H1 (cell line): ENCODE measurements at regions not wholly inside any gene's neighbourhood (a gene's known extent, or its start where the extent isn't known, plus 50 kb on each side); places are given as distances from the start of the nearest gene placed in this dataset.
A peak's percentile ranks its signal among the peaks of the same experiment; 100 is the strongest.

ENCODE experiments used
- CTCF ChIA-PET: fragments of 300-600 bp; sonication (Branson Sonifier 250); formaldehyde crosslinking; loops from one replicate; lab custom pipeline; 2021; ENCODE audit not compliant: partially characterized antibody; lab: Charles Lee
- POLR2A ChIA-PET: fragments of 300-600 bp; sonication (Branson Sonifier 250); formaldehyde crosslinking; loops from one replicate; lab custom pipeline; 2021; ENCODE audit warnings: inconsistent platforms; ENCODE audit not compliant: partially characterized antibody; lab: Charles Lee
- DNase-seq, 2 experiments: peaks; one replicate each; pipeline versions ENCODE4 v3.0.0 to v3.0.0-alpha.2; 2010 to 2022; ENCODE audit warnings: low spot score in 2 of 2, low read depth in 1 of 2, mixed read lengths in 1 of 2
- FAIRE-seq: peaks from 2 replicates; lab custom pipeline; 2011; peaks lifted over from hg19 to GRCh38; lab: Jason Lieb, UNC
- H2AFZ ChIP-seq: 2 replicates; pipeline ENCODE4 v1.8.1; 2012; ENCODE audit warnings: low read length, inconsistent platforms
- H2AK5ac ChIP-seq: 2 replicates; pipeline ENCODE4 v1.6.1; 2013; ENCODE audit warnings: low read depth, low read length
- H2BK120ac ChIP-seq: replicated peaks from 2 replicates; pipeline ENCODE3; 2013; ENCODE audit warnings: low read depth, low read length, inconsistent platforms
- H2BK12ac ChIP-seq: 2 replicates; pipeline ENCODE4 v1.6.1; 2013; ENCODE audit warnings: low read depth, low read length
- H2BK15ac ChIP-seq: 2 replicates; pipeline ENCODE4 v1.6.1; 2013; ENCODE audit warnings: low read length
- H2BK20ac ChIP-seq: 2 replicates; pipeline ENCODE4 v1.6.1; 2013; ENCODE audit warnings: low read length
- H2BK5ac ChIP-seq: 2 replicates; pipeline ENCODE4 v1.6.1; 2013; ENCODE audit warnings: low read depth, low read length
- H3K14ac ChIP-seq: 2 replicates; pipeline ENCODE4 v1.6.1; 2013; ENCODE audit warnings: inconsistent platforms; ENCODE audit not compliant: insufficient read length
- H3K18ac ChIP-seq: 2 replicates; pipeline ENCODE4 v1.6.1; 2013; ENCODE audit warnings: low read length; ENCODE audit errors: extremely low read depth
- H3K23ac ChIP-seq: 2 replicates; pipeline ENCODE4 v1.6.1; 2013; ENCODE audit warnings: inconsistent platforms; ENCODE audit not compliant: insufficient read length
- H3K23me2 ChIP-seq: 2 replicates; pipeline ENCODE4 v1.6.1; 2013; ENCODE audit warnings: low read depth, low read length
- H3K27ac ChIP-seq: 2 replicates; pipeline ENCODE4 v1.6.1; 2011; ENCODE audit warnings: low read depth, low read length, inconsistent platforms
- H3K27me3 ChIP-seq, 4 experiments: replicated peaks in 1 of 4; 1 replicate in 1 of 4; 2 replicates in 3 of 4; pipeline versions ENCODE4 v1.6.1 to v1.8.1; 2011 to 2013; ENCODE audit warnings: low read length in 3 of 4, mild to moderate bottlenecking in 3 of 4, inconsistent platforms in 2 of 4, mixed read lengths in 2 of 4, moderate library complexity in 1 of 4; ENCODE audit not compliant: control insufficient read depth in 3 of 4, insufficient read depth in 3 of 4; ENCODE audit errors: extremely low read depth in 1 of 4
- H3K36me3 ChIP-seq, 4 experiments: 2 replicates each; pipeline versions ENCODE4 v1.6.1 to v1.8.1; 2011 to 2013; ENCODE audit warnings: mild to moderate bottlenecking in 4 of 4, low read length in 3 of 4, moderate library complexity in 2 of 4, control low read depth in 1 of 4, inconsistent platforms in 1 of 4; ENCODE audit not compliant: insufficient read depth in 4 of 4, control insufficient read depth in 2 of 4
- H3K4ac ChIP-seq: replicated peaks from 2 replicates; pipeline ENCODE3; 2013; ENCODE audit warnings: low read length, low read depth, mixed read lengths, inconsistent platforms; ENCODE audit not compliant: insufficient read length
- H3K4me1 ChIP-seq, 4 experiments: replicated peaks in 1 of 4; 1 replicate in 1 of 4; 2 replicates in 3 of 4; pipeline versions ENCODE4 v1.6.1 to v1.8.1; 2011 to 2013; ENCODE audit warnings: low read length in 3 of 4, inconsistent platforms in 2 of 4, mixed read lengths in 1 of 4; ENCODE audit not compliant: insufficient read depth in 4 of 4, control insufficient read depth in 3 of 4
- H3K4me2 ChIP-seq, 2 experiments: 2 replicates each; pipeline versions ENCODE4 v1.6.1 to v1.8.1; 2011 to 2013; ENCODE audit warnings: low read depth in 2 of 2, low read length in 2 of 2, control low read depth in 1 of 2, inconsistent platforms in 1 of 2, mild to moderate bottlenecking in 1 of 2; ENCODE audit not compliant: insufficient read depth in 1 of 2
- H3K4me3 ChIP-seq, 4 experiments: fragments of 200-600, 300-600 bp in 1 of 4; sonication (generic), shearing (Covaris generic), sonication (Bioruptor Twin) in 1 of 4; 2 replicates each; pipeline versions ENCODE4 v1.5.1 to v1.8.1; 2011 to 2016; ENCODE audit warnings: low read length in 4 of 4, low read depth in 3 of 4, control low read depth in 2 of 4, inconsistent platforms in 2 of 4, mild to moderate bottlenecking in 2 of 4, mixed read lengths in 1 of 4, moderate library complexity in 1 of 4; ENCODE audit not compliant: insufficient read depth in 2 of 4; ENCODE audit errors: extremely low read depth in 1 of 4
- H3K56ac ChIP-seq: replicated peaks from 2 replicates; pipeline ENCODE3; 2013; ENCODE audit warnings: low read depth, mild to moderate bottlenecking, mixed read lengths, low read length, inconsistent platforms; ENCODE audit not compliant: insufficient read length
- H3K79me1 ChIP-seq: 2 replicates; pipeline ENCODE4 v1.6.1; 2013; ENCODE audit warnings: low read depth, low read length, control low read depth
- H3K79me2 ChIP-seq, 2 experiments: 2 replicates each; pipeline versions ENCODE4 v1.6.1 to v1.8.1; 2012 to 2013; ENCODE audit warnings: low read length in 2 of 2, mild to moderate bottlenecking in 2 of 2, inconsistent platforms in 1 of 2; ENCODE audit not compliant: insufficient read depth in 2 of 2, control insufficient read depth in 1 of 2
- H3K9ac ChIP-seq, 4 experiments: replicated peaks in 1 of 4; 1 replicate in 1 of 4; 2 replicates in 3 of 4; pipeline versions ENCODE4 v1.6.1 to v1.8.1; 2011 to 2013; ENCODE audit warnings: low read depth in 3 of 4, low read length in 3 of 4, control low read depth in 2 of 4, mild to moderate bottlenecking in 2 of 4, moderate library complexity in 2 of 4, inconsistent platforms in 1 of 4; ENCODE audit errors: extremely low read depth in 1 of 4
- H3K9me3 ChIP-seq, 2 experiments: 2 replicates each; pipeline versions ENCODE4 v1.6.1 to v1.8.1; 2012 to 2013; ENCODE audit warnings: mild to moderate bottlenecking in 2 of 2, moderate library complexity in 2 of 2, control low read depth in 1 of 2, inconsistent platforms in 1 of 2, low read depth in 1 of 2, low read length in 1 of 2, mixed read lengths in 1 of 2; ENCODE audit not compliant: insufficient read depth in 2 of 2
- H4K20me1 ChIP-seq, 2 experiments: replicated peaks in 1 of 2; 2 replicates each; pipeline versions ENCODE3 to v1.8.1; 2011 to 2013; ENCODE audit warnings: inconsistent platforms in 2 of 2, low read length in 2 of 2, mild to moderate bottlenecking in 1 of 2; ENCODE audit not compliant: insufficient read depth in 2 of 2, control insufficient read depth in 1 of 2
- H4K5ac ChIP-seq: 2 replicates; pipeline ENCODE4 v1.6.1; 2013; ENCODE audit warnings: low read length, low read depth, mixed read lengths, inconsistent platforms; ENCODE audit not compliant: insufficient read length
- H4K8ac ChIP-seq: 2 replicates; pipeline ENCODE4 v1.8.0; 2013; ENCODE audit warnings: mild to moderate bottlenecking, moderate library complexity, low read length, inconsistent platforms; ENCODE audit not compliant: insufficient read depth; ENCODE audit errors: extremely low read depth
- H4K91ac ChIP-seq: replicated peaks from 2 replicates; pipeline ENCODE3; 2013; ENCODE audit warnings: low read length, mixed read lengths, inconsistent platforms; ENCODE audit not compliant: insufficient read length
- CBX8 ChIP-seq: fragments of 300-800, 300-1000 bp; sonication (generic); IDR thresholded peaks from 2 replicates; pipeline ENCODE4 v1.7.1; 2016; ENCODE audit warnings: low read depth, low read length, borderline replicate concordance
- CREB1 ChIP-seq: IDR thresholded peaks from 2 replicates; pipeline ENCODE4 v1.6.1; 2012; ENCODE audit warnings: inconsistent platforms
- EP300 ChIP-seq, 2 experiments: IDR thresholded peaks; 1 replicate in 1 of 2; 2 replicates in 1 of 2; pipeline ENCODE4 v1.6.1; 2011 to 2012; ENCODE audit warnings: low read depth in 2 of 2, low read length in 2 of 2, mild to moderate bottlenecking in 2 of 2, borderline replicate concordance in 1 of 2, inconsistent platforms in 1 of 2, moderate library complexity in 1 of 2
- FOSL1 ChIP-seq: IDR thresholded peaks from 2 replicates; pipeline ENCODE4 v1.6.1; 2011; ENCODE audit warnings: mild to moderate bottlenecking, low read depth, low read length, moderate library complexity; ENCODE audit not compliant: insufficient read depth
- JUND ChIP-seq: IDR thresholded peaks from 2 replicates; pipeline ENCODE4 v1.6.1; 2011; ENCODE audit warnings: mild to moderate bottlenecking, improper control_type of control experiment, low read length
- MAFK ChIP-seq: IDR thresholded peaks from 2 replicates; pipeline ENCODE4 v1.6.1; 2012; ENCODE audit warnings: low read depth, mild to moderate bottlenecking, improper control_type of control experiment, low read length
- RNF2 ChIP-seq: fragments of 200-900, 300-1000 bp; sonication (generic); IDR thresholded peaks from 2 replicates; pipeline ENCODE4 v1.7.1; 2016; ENCODE audit warnings: borderline replicate concordance, low read depth, mild to moderate bottlenecking, antibody characterized with exemption, low read length; ENCODE audit not compliant: poor library complexity, severe bottlenecking; ENCODE audit errors: missing control alignments
- SIN3A ChIP-seq, 2 experiments: IDR thresholded peaks in 1 of 2; conservative IDR thresholded peaks in 1 of 2; 2 replicates each; pipeline ENCODE4 v1.6.1; 2011 to 2012; ENCODE audit warnings: low read length in 2 of 2, improper control_type of control experiment in 1 of 2, low read depth in 1 of 2, mild to moderate bottlenecking in 1 of 2
- SP1 ChIP-seq: IDR thresholded peaks from 2 replicates; pipeline ENCODE4 v1.6.1; 2011; ENCODE audit warnings: low read depth, low read length
- SP4 ChIP-seq: IDR thresholded peaks from 2 replicates; pipeline ENCODE4 v1.6.1; 2012; ENCODE audit warnings: low read length, inconsistent platforms
- TAF7 ChIP-seq: optimal IDR thresholded peaks from 2 replicates; pipeline ENCODE3; 2011; ENCODE audit warnings: low read depth, mild to moderate bottlenecking, inconsistent platforms, low read length, moderate library complexity, borderline replicate concordance
- WGBS, 2 experiments: shearing (Covaris generic) in 1 of 2; methylation state at CpG; one replicate each; pipeline versions ENCODE4 v1.1.6 to v1.1.7; 2013 to 2015; ENCODE audit warnings: low lambda C conversion rate in 2 of 2, mixed read lengths in 2 of 2, inconsistent platforms in 1 of 2, low coverage in 1 of 2, missing lambda C conversion rate in 1 of 2; ENCODE audit not compliant: insufficient replicate concordance in 2 of 2, insufficient coverage in 1 of 2, insufficient read length in 1 of 2; ENCODE audit errors: extremely low coverage in 1 of 2, missing lambda C conversion rate in 1 of 2; 5-methylcytosine and 5-hydroxymethylcytosine counted together

DNA sequence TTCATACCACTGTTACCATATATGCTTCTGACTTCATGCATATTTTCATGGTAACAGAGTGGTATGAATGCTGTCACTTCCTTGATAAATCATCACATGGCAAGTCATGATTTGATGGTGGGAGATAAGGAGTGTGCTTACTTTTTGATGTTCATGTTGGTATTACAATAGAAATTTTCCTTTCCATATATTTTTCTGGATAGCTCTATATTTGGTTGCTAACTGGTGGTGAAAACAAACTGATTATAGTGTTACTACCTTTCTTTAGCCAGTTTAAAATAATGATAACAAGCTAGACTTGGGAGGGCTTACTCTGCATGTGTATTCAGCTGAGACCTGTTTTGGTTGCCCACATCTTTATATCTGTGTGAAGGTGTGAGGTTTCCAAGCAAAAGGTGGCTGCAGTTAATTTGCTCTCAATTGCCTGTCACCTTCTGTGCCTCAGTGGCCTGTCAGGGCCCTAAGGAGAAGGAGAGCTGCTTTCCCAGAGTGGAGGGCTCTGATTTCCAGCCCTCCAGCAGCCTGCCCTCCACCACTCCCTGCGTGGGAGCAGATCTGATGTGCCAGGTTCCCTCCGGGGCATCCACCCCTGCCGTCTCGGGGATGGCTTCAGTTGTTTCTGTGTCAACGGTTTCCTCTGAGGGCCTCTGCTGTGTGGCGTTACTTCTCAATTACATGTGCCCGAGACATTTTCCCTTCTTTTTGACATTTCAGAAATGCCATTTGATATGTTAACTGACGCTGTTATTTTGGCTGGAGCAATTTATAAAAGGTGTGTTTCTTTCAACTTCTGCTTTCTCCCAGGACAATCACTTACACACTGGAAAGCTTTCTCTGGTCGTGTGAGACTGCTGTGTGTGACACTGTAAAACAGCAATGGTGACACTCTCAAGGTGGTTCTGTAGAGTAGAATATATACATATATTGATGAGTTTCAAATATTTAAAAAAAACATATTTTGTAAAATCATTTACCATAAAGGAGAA lies 107.7 kb upstream of the KLF6 start:
- no peak overlapping the region for H2BK120ac ChIP-seq
- H2BK20ac ChIP-seq = no peak overlapping the region
- 0 out of 2 replicates have a peak overlapping the region, but pooled peaks have one; percentile 21 for H2BK15ac ChIP-seq
- no peak overlapping the region for H3K56ac ChIP-seq
- no peak overlapping the region for H3K27ac ChIP-seq
- no peaks in the 10 kb centered on the region for H4K20me1 ChIP-seq
- no peak overlapping the region; the same call in 1 of the 2 replicates for H4K8ac ChIP-seq
- no peak overlapping the region for H3K14ac ChIP-seq
- no peaks in the 10 kb centered on the region for H3K23me2 ChIP-seq
- H3K18ac ChIP-seq = no peak overlapping the region
- H4K91ac ChIP-seq = no peak overlapping the region
- CTCF ChIA-PET = interaction anchor here (0.5 to 0.6 kb wide), 2 partner anchors 25 to 91 kb away, joined by 3 read pairs; no protein-coding TSS in a partner anchor
- H3K23ac ChIP-seq = no peak overlapping the region
- H2AFZ ChIP-seq = no peak overlapping the region
- WGBS, 2 experiments = 82% methylated on average over 9 of the region's 9 CpGs; no CpG with 5 or more reads in 1 of the 2 experiments
- no peak overlapping the region for H4K5ac ChIP-seq
- no peak overlapping the region for H2AK5ac ChIP-seq
- no peaks in the 10 kb centered on the region for H3K9me3 ChIP-seq
- H3K4ac ChIP-seq = no peak overlapping the region
- FAIRE-seq = no peak
- no peaks in the 10 kb centered on the region for H3K79me2 ChIP-seq
- H3K4me3 ChIP-seq = no peak overlapping the region
- no peaks in the 10 kb centered on the region for H3K79me1 ChIP-seq
- H3K4me2 ChIP-seq = no peak overlapping the region
- no peak overlapping the region for H2BK5ac ChIP-seq
- no peak for DNase-seq
- H2BK12ac ChIP-seq = 0 out of 2 replicates have a peak overlapping the region, but pooled peaks have one; percentile 23
- no peak overlapping the region for H3K9ac ChIP-seq
- peaks cover 0 to 7% (median 3%) of the 10 kb centered on the region in 4 experiments; a peak in 5 of 7 replicates for H3K4me1 ChIP-seq
- no peaks in the 10 kb centered on the region for H3K36me3 ChIP-seq
- H3K27me3 ChIP-seq = no peaks in the 10 kb centered on the region
- POLR2A ChIA-PET = no interaction called here
- TF ChIP-seq JUND (no peak), MAFK (no peak), CREB1 (no peak), FOSL1 (no peak), TAF7 (no peak), SIN3A (conservative IDR thresholded peaks at IDR 0.05 in 1 of 2, IDR thresholded peaks at IDR 0.05 in 1 of 2; ENCODE audit: low read depth in 1 of 2, low read length in 2 of 2) (no peak), RNF2 (no peak), SP4 (no peak), CBX8 (no peak), SP1 (no peak), EP300 (IDR thresholded peaks at IDR 0.05; ENCODE audit: borderline replicate concordance in 1 of 2, low read depth in 2 of 2, low read length in 2 of 2) (no peak)
